ES-I3 (cell line): ENCODE measurements at regions not wholly inside any gene's neighbourhood (a gene's known extent, or its start where the extent isn't known, plus 50 kb on each side); places are given as distances from the start of the nearest gene placed in this dataset.

ENCODE experiments used
- H3K36me3 ChIP-seq: 2 replicates; pipeline ENCODE4 v1.6.1; 2013; ENCODE audit warnings: mild to moderate bottlenecking, low read length, control low read depth, moderate library complexity; ENCODE audit not compliant: insufficient read depth
- H3K4me1 ChIP-seq: 2 replicates; pipeline ENCODE4 v1.6.1; 2013; ENCODE audit warnings: mild to moderate bottlenecking, control low read depth, low read length; ENCODE audit not compliant: insufficient read depth
- H3K9ac ChIP-seq: 2 replicates; pipeline ENCODE4 v1.6.1; 2013; ENCODE audit warnings: low read depth, mild to moderate bottlenecking, low read length, moderate library complexity
- H3K9me3 ChIP-seq: 2 replicates; pipeline ENCODE4 v1.6.1; 2013; ENCODE audit warnings: mild to moderate bottlenecking, low read length, moderate library complexity; ENCODE audit not compliant: control insufficient read depth, insufficient read depth

DNA sequence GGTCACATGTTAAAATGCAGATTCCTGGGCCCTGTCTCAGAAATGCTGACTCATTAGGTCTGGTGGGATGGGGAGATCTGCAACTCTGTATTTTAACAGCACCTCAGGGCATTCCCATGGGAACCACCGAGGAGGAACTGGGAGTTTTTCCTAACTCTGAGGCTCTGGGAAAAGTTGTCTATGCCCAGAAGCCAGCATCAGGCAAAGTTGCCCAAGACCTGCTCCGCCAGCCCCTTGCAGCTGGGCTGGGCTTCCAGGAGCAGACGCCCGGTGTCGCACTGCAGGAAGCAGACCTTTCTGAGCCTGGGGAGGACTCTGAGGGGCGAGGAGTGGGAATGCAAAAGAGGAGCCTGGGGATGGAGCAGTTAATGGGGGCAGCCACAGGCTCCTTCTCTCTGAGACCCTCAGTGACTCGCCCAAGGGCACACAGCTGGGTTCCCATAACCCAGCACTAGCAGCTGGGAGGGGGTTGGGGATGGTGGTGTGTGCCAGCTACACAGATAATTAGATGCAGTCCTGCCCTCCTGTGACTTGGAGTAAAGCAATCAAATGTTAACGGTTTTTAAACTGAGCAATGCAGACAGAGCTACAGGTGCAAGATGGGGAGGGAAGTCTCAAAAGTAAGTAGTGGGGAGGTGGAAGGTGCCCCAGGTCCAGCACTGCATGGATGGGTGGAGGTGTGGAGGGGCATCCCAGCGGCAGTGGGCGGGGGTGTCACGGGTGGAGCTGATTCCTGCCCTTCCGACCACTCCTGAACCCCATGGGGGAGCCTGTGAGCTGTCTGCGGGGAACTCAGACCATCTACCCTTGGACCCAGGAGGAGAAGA, 100.4 kb downstream of the LSM3 start:
- H3K4me1 ChIP-seq = peaks cover 48% of the 10 kb centered on the region
- peak overlapping the region; percentile 19; the same call in 1 of the 2 replicates for H3K9ac ChIP-seq
- no peaks in the 10 kb centered on the region for H3K36me3 ChIP-seq
- H3K9me3 ChIP-seq = no peaks in the 10 kb centered on the region

DNA sequence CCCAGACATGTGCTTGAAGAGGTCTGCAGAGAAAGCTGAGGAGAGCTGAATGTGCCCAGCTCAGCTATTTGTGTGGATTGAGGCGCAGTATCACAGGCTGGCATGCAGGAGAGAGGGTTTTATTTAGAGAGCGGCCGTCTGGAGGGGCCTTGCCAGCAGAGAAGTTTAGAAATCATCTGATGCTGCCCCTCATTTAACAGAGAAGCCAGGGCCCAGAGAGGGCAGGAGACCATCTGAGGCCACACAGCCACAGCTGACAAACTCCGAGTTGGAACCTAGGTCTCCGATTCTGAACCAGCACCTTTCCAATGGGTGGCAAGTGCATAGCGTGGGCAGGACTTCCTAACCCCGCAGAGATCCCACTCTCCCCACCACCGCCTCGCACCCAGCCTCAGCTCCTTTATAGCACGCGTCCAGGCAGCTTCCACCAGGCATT, 101.0 kb downstream of the LSM3 start:
- H3K36me3 ChIP-seq = no peaks in the 10 kb centered on the region
- no peaks in the 10 kb centered on the region for H3K9me3 ChIP-seq
- H3K4me1 ChIP-seq = peaks cover 43% of the 10 kb centered on the region
- no peak overlapping the region for H3K9ac ChIP-seq

- Histone ChIP-seq H3K36me3 (no peaks in the 10 kb centered on the region), H3K4me1 (peaks cover 47% of the 10 kb centered on the region), H3K9ac (no peak overlapping the region), H3K9me3 (no peaks in the 10 kb centered on the region)
Measured at GRCh38 chr3:14280326-14280725, 101.7 kb downstream of the LSM3 start.

DNA sequence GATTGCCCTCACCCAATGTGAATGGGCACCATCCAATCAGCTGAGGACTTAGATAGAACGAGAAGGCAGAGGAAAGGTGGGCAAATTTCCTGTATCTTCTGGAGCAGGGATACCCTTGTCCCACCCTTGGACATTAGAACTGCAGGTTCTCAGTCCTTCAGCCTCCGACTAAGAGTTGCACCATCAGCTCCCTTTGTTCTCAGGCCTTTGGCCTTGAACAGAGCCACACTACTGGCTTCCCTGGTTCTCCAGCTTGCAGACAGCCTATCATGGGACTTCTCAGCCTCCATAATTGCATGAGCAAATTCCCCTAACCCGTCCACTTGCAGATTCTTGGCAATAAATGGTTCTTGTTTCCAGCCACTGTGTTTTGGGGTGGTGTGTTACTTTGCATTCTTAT, 102.4 kb downstream of the LSM3 start:
- Histone ChIP-seq H3K4me1 (peaks cover 50% of the 10 kb centered on the region), H3K9ac (no peak overlapping the region), H3K36me3 (no peaks in the 10 kb centered on the region), H3K9me3 (no peaks in the 10 kb centered on the region)

GRCh38 chr3:14282001-14282705, 103.5 kb downstream of the LSM3 start:
- Histone ChIP-seq H3K4me1 (peaks cover 57% of the 10 kb centered on the region), H3K36me3 (no peaks in the 10 kb centered on the region), H3K9ac (no peak overlapping the region), H3K9me3 (no peaks in the 10 kb centered on the region)

GRCh38 chr3:14282706-14283075, 104.1 kb downstream of the LSM3 start:
- Histone ChIP-seq H3K9me3 (no peaks in the 10 kb centered on the region), H3K9ac (no peak overlapping the region), H3K36me3 (no peaks in the 10 kb centered on the region), H3K4me1 (peaks cover 57% of the 10 kb centered on the region)

GRCh38 chr3:14283092-14283812, 104.6 kb downstream of the LSM3 start:
- no peaks in the 10 kb centered on the region for H3K9me3 ChIP-seq
- H3K4me1 ChIP-seq = peaks cover 52% of the 10 kb centered on the region
- H3K9ac ChIP-seq = no peak overlapping the region
- no peaks in the 10 kb centered on the region for H3K36me3 ChIP-seq

DNA sequence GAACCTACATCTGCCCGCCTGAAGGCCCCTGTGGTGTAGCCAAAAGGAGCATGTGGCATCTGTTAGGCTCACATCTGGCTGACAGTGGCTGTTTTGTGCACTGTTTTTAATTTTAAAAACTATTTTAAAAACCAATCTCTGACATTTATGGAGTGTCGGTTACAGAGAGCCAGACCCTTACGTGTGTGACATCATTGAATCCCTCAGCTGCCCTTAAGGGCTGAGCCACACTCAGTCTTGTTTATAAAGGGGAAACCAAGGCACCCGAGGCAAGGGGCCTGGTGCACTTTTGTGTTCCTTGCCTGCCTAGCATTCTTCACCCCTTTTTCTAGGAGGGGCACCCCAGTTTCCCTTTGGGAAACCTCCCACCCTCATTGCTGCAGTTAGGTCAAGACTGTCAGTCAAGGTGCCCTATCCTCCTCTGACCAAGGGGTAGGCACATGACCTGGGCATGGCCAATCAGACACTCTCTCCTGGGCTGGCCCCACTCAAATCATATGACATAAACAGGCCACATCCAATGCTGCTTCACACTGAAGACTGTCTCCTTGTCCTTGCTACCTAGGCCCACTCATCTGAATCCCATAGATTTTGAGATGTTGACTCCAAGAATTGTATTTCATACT, 105.3 kb downstream of the LSM3 start:
- Histone ChIP-seq H3K36me3 (no peaks in the 10 kb centered on the region), H3K4me1 (peaks cover 52% of the 10 kb centered on the region), H3K9ac (no peak overlapping the region), H3K9me3 (no peaks in the 10 kb centered on the region)

GRCh38 chr3:14284694-14285547, 106.3 kb downstream of the LSM3 start:
- Histone ChIP-seq H3K9ac (no peak overlapping the region), H3K9me3 (no peaks in the 10 kb centered on the region)

DNA sequence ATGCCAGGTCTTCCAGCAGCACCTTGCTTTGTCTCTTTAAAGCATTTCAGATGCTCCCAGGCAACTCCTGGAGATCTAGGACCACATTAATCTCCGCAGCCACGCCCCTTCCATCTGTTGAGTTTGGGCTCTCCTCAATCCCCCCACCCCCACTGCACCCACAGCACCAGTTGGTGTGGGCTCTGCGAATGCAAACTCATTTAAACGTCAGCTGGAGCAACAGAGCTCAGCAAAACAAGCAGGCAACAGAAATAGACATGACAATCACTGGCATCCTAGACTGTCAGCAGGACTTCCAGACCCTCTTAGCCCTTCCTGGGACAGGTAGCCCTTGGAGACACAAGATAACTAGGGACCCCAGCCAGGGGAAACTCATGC, 106.9 kb downstream of the LSM3 start:
- Histone ChIP-seq H3K4me1 (peaks cover 54% of the 10 kb centered on the region), H3K9ac (no peak overlapping the region), H3K36me3 (no peaks in the 10 kb centered on the region), H3K9me3 (no peaks in the 10 kb centered on the region)

More at GRCh38 chr3:14284694-14285547, 106.3 kb downstream of the LSM3 start:
- no peaks in the 10 kb centered on the region for H3K36me3 ChIP-seq
- H3K4me1 ChIP-seq = peaks cover 52% of the 10 kb centered on the region

GRCh38 chr3:14286887-14287500, 108.4 kb downstream of the LSM3 start:
- Histone ChIP-seq H3K36me3 (no peaks in the 10 kb centered on the region), H3K9ac (no peak overlapping the region), H3K9me3 (no peaks in the 10 kb centered on the region), H3K4me1 (peaks cover 58% of the 10 kb centered on the region)

GRCh38 chr3:14288177-14288788, 109.7 kb downstream of the LSM3 start:
- peaks cover 58% of the 10 kb centered on the region for H3K4me1 ChIP-seq

More at GRCh38 chr3:14288177-14288788, 109.7 kb downstream of the LSM3 start:
- Histone ChIP-seq H3K36me3 (no peaks in the 10 kb centered on the region), H3K9ac (no peak overlapping the region), H3K9me3 (no peaks in the 10 kb centered on the region)
